ENCODE measurements at regions not wholly inside any gene's neighbourhood (a gene's known extent, or its start where the extent isn't known, plus 50 kb on each side); places are given as distances from the start of the nearest gene placed in this dataset.

GRCh38 chr14:37901978-37902377 is 305.7 kb upstream of the SSTR1 start:
- no peak for DNase-seq

DNA sequence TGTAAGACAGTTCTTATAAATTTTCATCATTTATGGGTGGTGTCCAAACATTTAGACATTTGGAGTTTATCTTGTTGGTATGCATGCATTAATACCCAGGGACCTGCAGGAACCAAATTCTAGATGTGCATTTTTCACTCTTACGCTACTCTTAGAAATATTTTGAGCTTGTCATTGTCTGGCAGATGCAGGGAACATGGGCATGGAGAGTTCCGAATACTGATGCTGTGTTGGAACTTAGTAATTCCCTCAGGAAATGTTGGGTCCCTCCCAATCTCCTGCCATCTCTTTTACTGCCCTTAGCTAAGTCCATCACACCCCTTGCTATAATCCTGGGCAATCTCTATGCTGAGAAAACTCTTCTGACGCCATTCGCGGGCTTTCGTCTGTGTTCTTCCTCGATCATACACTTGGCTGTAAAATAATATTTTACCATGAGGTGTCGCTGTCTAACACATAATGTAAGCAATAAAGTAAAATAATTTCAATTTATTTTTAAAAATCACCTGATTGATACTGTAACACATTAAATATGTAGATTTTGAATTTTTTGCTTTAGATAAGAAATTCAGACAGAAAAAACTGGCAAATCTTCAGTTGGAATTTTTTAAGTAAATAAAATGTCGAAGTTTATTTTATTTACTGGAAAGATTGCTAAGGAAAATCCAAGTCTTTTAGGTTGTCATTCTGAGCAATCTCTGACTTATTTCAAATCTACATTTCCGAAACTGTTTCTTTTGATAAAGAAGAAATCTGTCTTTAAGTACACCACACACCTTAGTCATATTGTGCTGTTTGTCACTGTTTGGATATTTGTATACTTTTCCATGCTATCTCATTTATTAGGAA is 304.1 kb upstream of the SSTR1 start:
- DNase-seq, result peak in 1 of 2 donors; percentile 56

GRCh38 chr14:37924622-37925021 is 283.1 kb upstream of the SSTR1 start:
- no peak for DNase-seq

GRCh38 chr14:37932008-37932407 is 275.7 kb upstream of the SSTR1 start:
- no peak for DNase-seq

DNA sequence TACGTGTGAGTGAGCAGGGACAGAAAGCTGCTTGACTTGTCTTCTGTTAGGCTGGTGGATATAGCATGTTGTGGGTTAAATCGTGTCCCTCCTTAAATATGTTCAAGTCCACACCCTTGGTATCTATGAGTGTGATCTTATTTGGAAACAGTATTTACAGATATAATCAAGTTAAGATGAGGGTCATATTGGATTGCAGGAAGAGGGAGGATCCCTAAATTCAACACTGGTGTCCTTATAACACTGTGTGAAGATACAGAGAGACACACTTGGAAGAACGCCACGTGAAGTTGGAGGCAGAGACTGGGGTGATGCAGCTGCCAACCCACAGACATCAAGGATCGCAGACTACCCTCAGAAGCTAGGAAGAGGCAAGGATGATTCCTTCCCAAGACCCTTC is 275.2 kb upstream of the SSTR1 start:
- no peak for DNase-seq

- no peak for DNase-seq
Measured at GRCh38 chr14:37936971-37937370, 270.7 kb upstream of the SSTR1 start.

DNA sequence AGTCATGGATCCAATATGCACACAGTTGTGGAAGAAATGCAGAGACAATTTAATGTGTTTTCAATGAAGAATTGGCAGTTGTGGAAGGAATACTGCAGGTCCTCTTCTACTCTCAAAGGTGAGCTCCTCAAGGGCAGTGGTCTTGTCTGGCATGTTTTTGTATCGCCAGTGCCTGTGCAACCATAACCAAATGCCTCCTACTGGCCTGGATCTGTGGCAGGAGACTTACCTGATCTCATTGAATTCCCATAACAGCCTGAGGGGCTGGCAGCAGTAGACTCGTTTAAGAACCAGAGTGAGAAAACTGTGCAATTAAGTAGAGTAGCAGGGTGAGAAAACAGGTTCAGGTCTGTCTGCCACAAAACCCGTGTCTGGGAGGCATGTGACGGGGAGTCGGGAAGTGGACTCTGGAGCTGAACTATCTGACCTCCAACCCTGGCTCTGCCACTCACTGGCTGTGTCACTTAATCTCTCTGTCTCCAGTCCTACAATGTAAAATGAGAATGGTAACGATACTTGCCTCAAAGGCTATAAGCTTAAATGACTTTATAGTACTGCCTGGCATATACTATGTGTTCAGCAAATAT is 268.2 kb upstream of the SSTR1 start:
- DNase-seq, result no peak

- no peak for DNase-seq
Measured at GRCh38 chr14:37945959-37946358, 261.7 kb upstream of the SSTR1 start.

DNA sequence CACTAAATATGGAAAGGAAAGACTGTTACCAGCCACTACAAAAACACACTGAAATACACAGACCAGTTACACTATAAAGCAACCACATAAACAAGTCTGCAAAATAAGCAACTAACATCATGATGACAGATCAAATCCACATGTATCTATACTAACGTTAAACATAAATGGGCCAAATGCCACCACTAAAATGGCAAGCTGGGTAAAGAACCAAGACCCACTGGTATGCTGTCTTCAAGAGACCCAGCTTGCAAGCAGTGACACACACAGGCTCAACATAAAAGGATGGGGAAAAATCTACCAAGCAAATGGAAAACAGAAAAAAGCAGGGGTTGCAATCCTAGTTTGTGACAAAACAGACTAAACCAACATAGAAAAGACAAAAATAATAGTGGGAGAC is 260.9 kb upstream of the SSTR1 start:
- DNase-seq, result no peak

- DNase-seq, result no peak
Measured at GRCh38 chr14:37948266-37948665, 259.4 kb upstream of the SSTR1 start.

DNA sequence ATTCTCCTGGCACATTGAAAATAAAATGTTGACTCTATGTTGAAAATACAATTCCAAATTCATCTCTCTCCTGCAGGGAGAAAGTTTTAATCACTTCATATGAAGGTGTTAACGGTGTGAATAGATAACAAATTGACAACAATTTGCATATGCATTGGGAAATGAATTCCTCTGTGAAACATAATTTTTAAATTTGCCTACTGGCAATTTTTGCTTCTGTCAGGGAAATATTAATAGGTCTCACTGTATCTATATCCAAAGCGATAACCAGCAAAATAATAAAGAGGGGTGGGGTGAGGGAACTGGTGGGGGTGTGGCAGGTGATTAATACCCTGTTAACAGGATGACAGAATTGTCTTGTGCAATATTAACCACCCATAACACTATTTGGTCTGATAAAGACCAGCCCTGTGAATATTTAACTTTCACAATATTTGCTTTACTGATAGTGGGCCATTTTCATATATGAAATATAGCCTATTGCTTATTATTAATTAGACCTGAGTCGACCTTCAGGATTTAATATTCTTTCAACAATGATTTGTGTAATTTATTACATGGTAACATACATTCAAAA is 239.0 kb upstream of the SSTR1 start:
- DNase-seq, result no peak

GRCh38 chr14:37969511-37969979 is 238.2 kb upstream of the SSTR1 start:
- no peak for DNase-seq

GRCh38 chr14:37970696-37971095 is 237.0 kb upstream of the SSTR1 start:
- no peak for DNase-seq

DNA sequence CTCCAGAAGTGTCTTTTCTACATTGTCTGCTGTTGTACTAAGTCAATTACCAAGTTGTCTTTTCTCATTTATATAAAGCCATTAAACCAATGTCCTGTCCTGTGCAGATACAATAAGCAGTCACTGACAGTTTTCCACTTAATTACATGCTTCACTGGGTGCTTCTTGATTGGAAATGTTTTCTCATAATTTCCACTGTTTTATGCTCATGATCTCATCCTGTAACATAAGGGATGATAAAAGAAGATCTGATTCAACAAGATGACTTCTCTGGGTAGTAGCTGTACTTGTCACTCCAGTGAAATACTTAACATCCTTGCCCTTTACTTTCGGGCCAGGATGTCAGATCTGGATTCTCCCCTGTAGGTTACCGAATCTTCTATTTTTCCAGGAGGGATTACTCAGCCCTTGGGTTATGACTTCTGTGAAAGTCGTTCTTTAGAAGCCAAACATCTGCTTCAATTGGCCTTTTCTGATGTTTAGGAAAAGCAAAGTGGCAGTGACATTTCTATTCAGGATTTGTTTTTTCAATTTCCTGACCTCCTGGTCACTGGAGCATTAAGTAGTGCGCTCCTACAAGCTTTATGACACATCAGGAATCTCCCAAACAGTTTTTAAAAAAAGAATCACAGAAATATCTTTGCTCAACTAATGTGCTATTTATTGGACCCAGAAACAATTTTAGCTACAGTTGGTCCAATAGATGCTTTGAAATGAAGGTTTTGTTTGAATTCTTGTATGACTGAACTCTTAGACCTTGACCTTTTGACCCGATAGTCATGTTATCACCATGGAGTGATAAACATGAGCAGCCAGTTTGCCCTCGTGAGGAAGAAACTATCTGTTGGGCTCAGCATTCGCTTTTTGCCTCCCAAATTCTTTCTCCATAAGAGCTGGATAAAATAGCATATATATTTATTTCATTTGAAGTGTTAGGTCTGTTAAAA is 234.5 kb upstream of the SSTR1 start:
- DNase-seq, result no peak

DNA sequence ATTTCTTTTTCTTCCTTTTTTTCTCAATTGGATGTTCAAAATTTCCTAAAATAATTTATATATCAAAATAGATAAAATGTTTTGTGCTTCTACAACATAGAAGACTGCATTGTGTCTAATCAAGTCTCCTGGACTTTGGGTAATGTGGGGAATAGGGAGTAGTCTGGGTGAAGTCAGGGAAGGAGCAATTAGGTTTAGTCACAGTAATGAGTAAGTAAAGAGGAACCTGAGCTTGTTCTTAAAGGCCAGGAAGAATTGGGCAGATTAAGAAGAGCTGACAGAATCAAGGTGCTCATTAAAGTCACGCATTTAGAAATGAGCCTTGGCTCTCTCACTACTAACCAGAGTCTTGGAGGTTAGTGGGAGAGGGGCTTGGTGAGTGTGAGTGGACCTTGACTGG is 233.3 kb upstream of the SSTR1 start:
- DNase-seq, result no peak

DNA sequence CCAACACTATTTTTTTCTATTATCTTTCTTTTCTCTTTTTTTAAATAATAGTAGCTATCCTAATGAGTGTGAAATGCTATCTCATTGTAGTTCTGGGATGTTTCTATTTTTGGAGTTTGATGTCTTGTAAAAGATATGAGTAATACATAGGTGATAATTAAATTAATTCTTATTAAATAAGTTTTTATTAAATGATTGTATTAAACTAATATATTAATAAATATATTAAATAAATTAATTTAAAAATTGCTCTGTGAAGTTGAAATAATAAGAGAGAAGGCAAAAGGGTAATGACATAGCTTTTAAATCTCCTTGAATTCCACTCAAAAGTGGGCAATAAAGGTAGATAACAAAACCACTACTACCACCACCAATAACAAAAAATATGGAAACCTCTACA is 230.2 kb upstream of the SSTR1 start:
- DNase-seq, result no peak

GRCh38 chr14:37985826-37986470 is 221.8 kb upstream of the SSTR1 start:
- DNase-seq, result peak; percentile 30 to 70

GRCh38 chr14:37988472-37988871 is 219.2 kb upstream of the SSTR1 start:
- DNase-seq, result no peak

DNA sequence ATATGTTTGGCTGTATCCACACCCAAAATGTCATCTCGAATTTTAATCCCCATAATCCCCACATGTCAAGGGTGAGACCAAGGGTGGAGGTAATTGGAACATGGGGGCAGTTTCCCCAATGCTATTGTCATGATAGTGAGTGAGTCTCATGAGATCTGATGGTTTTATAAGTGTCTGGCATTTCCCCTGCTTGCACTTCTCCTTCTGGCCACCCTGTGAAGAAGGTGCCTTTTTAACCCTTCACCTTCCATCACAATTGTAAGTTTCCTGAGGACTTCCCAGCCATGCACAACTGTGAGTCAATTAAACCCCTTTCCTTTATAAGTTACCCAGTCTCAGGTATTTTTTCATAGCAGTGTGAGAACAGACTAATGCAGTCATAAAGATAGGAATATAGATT is 216.7 kb upstream of the SSTR1 start:
- DNase-seq, result no peak

GRCh38 chr14:37992499-37992898 is 215.2 kb upstream of the SSTR1 start:
- DNase-seq, result no peak

DNA sequence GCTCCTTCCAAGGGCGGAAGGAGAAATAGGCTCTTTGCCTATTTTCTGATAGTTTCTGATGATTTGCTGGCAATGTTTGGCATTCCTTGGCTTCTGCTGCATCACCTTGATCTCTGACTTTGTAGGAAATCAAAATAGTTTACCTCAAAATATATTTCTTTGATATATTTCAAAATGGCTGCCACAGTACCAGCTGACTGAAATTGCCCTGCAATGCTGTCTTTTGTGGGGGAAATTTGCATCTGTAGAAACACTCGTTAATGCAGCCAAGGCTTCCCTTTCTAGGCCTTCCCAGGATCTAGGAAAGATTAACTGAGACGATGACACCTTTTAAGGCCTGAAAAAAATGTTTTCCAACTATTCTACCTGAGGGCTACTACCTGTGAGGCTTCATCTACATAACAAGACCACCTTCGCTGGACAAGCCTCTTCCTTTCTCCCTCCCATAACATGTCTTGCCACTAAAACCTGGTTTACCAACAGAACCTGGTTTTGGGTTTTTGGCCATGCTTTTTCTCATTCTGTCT is 212.8 kb upstream of the SSTR1 start:
- no peak for DNase-seq

DNA sequence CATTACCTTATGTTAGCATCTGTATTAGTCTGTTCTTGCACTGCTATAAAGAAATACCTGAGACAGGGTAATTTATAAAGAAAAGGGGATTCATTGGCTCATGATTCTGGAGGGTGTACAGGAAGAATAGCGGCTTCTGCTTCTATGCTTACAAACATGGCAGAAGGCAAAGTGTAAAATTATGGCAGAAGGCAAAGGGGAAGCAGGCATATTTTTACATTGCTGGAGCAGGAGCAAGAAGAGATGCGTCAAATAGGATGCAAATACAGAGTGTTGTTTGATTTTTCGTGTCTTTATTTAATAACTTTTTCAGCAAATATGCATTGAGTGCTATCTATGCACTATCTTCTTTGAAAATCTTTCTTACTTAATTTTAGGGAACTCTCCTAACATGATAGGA is 210.7 kb upstream of the SSTR1 start:
- no peak for DNase-seq

All from CD4-positive, alpha-beta T cell treated with Interferon alpha-2 for 1 hour (primary cell).